GM18517 (cell line): ENCODE measurements at regions not wholly inside any gene's neighbourhood (a gene's known extent, or its start where the extent isn't known, plus 50 kb on each side); places are given as distances from the start of the nearest gene placed in this dataset.

Experiments used
- ATAC-seq: cut with Tn5 transposase; IDR thresholded peaks from one replicate; pipeline ENCODE4 v1.9.1; 2021; ENCODE audit warnings: mild to moderate bottlenecking, moderate library complexity; ENCODE audit not compliant: unreplicated experiment

GRCh38 chr18:39037925-39038324, 1472.3 kb upstream of the CELF4 start:
- ATAC-seq, result no peak

GRCh38 chr18:39033312-39033711, 1467.7 kb upstream of the CELF4 start:
- ATAC-seq, result no peak

- no peak for ATAC-seq
These were observed 1466.0 kb upstream of the CELF4 start for GRCh38 chr18:39031647-39032046.

- no peak for ATAC-seq
These were observed 1464.6 kb upstream of the CELF4 start for GRCh38 chr18:39030124-39030655.

GRCh38 chr18:39025531-39025930, 1459.9 kb upstream of the CELF4 start:
- no peak for ATAC-seq

- ATAC-seq, result no peak
These were observed 1454.4 kb upstream of the CELF4 start for GRCh38 chr18:39019989-39020388.

- no peak for ATAC-seq
These were observed 1441.7 kb upstream of the CELF4 start for GRCh38 chr18:39007031-39007902.

GRCh38 chr18:38996056-38996455, 1430.5 kb upstream of the CELF4 start:
- ATAC-seq, result no peak

GRCh38 chr18:38993342-38993741, 1427.7 kb upstream of the CELF4 start:
- no peak for ATAC-seq

- ATAC-seq, result no peak
These were observed 1419.4 kb upstream of the CELF4 start for GRCh38 chr18:38984968-38985367.

- ATAC-seq, result no peak
These were observed 1416.5 kb upstream of the CELF4 start for GRCh38 chr18:38982072-38982471.

GRCh38 chr18:38981389-38981788, 1415.8 kb upstream of the CELF4 start:
- ATAC-seq, result no peak

- no peak for ATAC-seq
These were observed 1414.8 kb upstream of the CELF4 start for GRCh38 chr18:38980420-38980819.

GRCh38 chr18:38972571-38972970, 1407.0 kb upstream of the CELF4 start:
- ATAC-seq, result no peak

- ATAC-seq, result no peak
These were observed 1406.3 kb upstream of the CELF4 start for GRCh38 chr18:38971881-38972280.

- no peak for ATAC-seq
These were observed 1401.2 kb upstream of the CELF4 start for GRCh38 chr18:38966841-38967240.

- ATAC-seq, result no peak
These were observed 1398.5 kb upstream of the CELF4 start for GRCh38 chr18:38963943-38964660.

- no peak for ATAC-seq
These were observed 1396.3 kb upstream of the CELF4 start for GRCh38 chr18:38961880-38962279.

GRCh38 chr18:38957736-38958135, 1392.1 kb upstream of the CELF4 start:
- ATAC-seq, result no peak

GRCh38 chr18:38956068-38956467, 1390.5 kb upstream of the CELF4 start:
- no peak for ATAC-seq

GRCh38 chr18:38951633-38952032, 1386.0 kb upstream of the CELF4 start:
- ATAC-seq, result no peak

- ATAC-seq, result no peak
These were observed 1382.8 kb upstream of the CELF4 start for GRCh38 chr18:38948436-38948835.
